ENCODE measurements at regions not wholly inside any gene's neighbourhood (a gene's known extent, or its start where the extent isn't known, plus 50 kb on each side); places are given as distances from the start of the nearest gene placed in this dataset.

GRCh38 chr20:56827763-56828162, 198.7 kb downstream of the TFAP2C start:
- Histone ChIP-seq H3K4me3 (no peak overlapping the region), H3K36me3 (no peaks in the 10 kb centered on the region), H3K4me1 (no peaks in the 10 kb centered on the region), H3K27ac (no peak overlapping the region), H3K9me3 (no peaks in the 10 kb centered on the region), H3K27me3 (peaks cover 0 to 6% of the 10 kb centered on the region in 2 donors)
- 52% methylated on average over 14 of the region's 14 CpGs for WGBS (ENCODE audit: insufficient coverage, low coverage, low lambda C conversion rate, missing lambda C conversion rate)
- DNase-seq (no peak), ATAC-seq (no peak)
- intact Hi-C loops (cut with DNase I): no loop called here
- TF ChIP-seq CTCF (IDR thresholded peaks at IDR 0.05): no peak
- TF ChIP-seq POLR2A (IDR thresholded peaks at IDR 0.05): no peak

GRCh38 chr20:56828402-56828801, 199.3 kb downstream of the TFAP2C start:
- intact Hi-C loops (cut with DNase I): no loop called here
- TF ChIP-seq POLR2A (IDR thresholded peaks at IDR 0.05): no peak
- TF ChIP-seq CTCF (IDR thresholded peaks at IDR 0.05): no peak
- Histone ChIP-seq H3K4me3 (no peak overlapping the region), H3K4me1 (no peaks in the 10 kb centered on the region), H3K27me3 (peaks cover 0 to 6% of the 10 kb centered on the region in 2 donors), H3K27ac (no peak overlapping the region), H3K9me3 (no peaks in the 10 kb centered on the region), H3K36me3 (no peaks in the 10 kb centered on the region)
- no peak for DNase-seq
- WGBS (ENCODE audit: insufficient coverage, low coverage, low lambda C conversion rate, missing lambda C conversion rate): 63% methylated on average over 4 of the region's 9 CpGs
- ATAC-seq: no peak

- H3K27me3 ChIP-seq: peaks cover 0 to 6% of the 10 kb centered on the region in 2 donors
- DNase-seq (no peak), ATAC-seq (no peak)
- H3K36me3 ChIP-seq: no peaks in the 10 kb centered on the region
- no peak overlapping the region for H3K27ac ChIP-seq
- 9% methylated on average over 10 of the region's 17 CpGs for WGBS (ENCODE audit: insufficient coverage, low coverage, low lambda C conversion rate, missing lambda C conversion rate)
- no peaks in the 10 kb centered on the region for H3K4me1 ChIP-seq
- H3K4me3 ChIP-seq: no peak overlapping the region
- no peaks in the 10 kb centered on the region for H3K9me3 ChIP-seq
- TF ChIP-seq CTCF (IDR thresholded peaks at IDR 0.05) (no peak), POLR2A (IDR thresholded peaks at IDR 0.05) (no peak)
- intact Hi-C loops (cut with DNase I): no loop called here
Measured at GRCh38 chr20:56829788-56830385, 200.8 kb downstream of the TFAP2C start.

GRCh38 chr20:56831795-56832194, 202.7 kb downstream of the TFAP2C start:
- 58% methylated on average over 4 of the region's 4 CpGs for WGBS (ENCODE audit: insufficient coverage, low coverage, low lambda C conversion rate, missing lambda C conversion rate)
- Histone ChIP-seq H3K36me3 (no peaks in the 10 kb centered on the region), H3K4me1 (no peaks in the 10 kb centered on the region), H3K27ac (no peak overlapping the region), H3K4me3 (no peak overlapping the region), H3K9me3 (no peaks in the 10 kb centered on the region), H3K27me3 (peaks cover 0 to 6% of the 10 kb centered on the region in 2 donors)
- no peak for TF ChIP-seq POLR2A (IDR thresholded peaks at IDR 0.05)
- no peak for TF ChIP-seq CTCF (IDR thresholded peaks at IDR 0.05)
- ATAC-seq (no peak), DNase-seq (no peak)
- intact Hi-C loops (cut with DNase I): no loop called here

GRCh38 chr20:56833427-56833826, 204.3 kb downstream of the TFAP2C start:
- TF ChIP-seq POLR2A (IDR thresholded peaks at IDR 0.05) (no peak), CTCF (IDR thresholded peaks at IDR 0.05) (no peak)
- Histone ChIP-seq H3K27me3 (peaks cover 0 to 6% of the 10 kb centered on the region in 2 donors), H3K4me3 (no peak overlapping the region), H3K9me3 (no peaks in the 10 kb centered on the region), H3K4me1 (no peaks in the 10 kb centered on the region), H3K27ac (no peak overlapping the region), H3K36me3 (no peaks in the 10 kb centered on the region)
- DNase-seq (no peak), ATAC-seq (no peak)
- 44% methylated on average over 4 of the region's 5 CpGs for WGBS (ENCODE audit: insufficient coverage, low coverage, low lambda C conversion rate, missing lambda C conversion rate)
- intact Hi-C loops (cut with DNase I): no loop called here

Data from right lobe of liver (tissue), 6 donors.